Body of pancreas (tissue), 4 donors: ENCODE measurements at regions not wholly inside any gene's neighbourhood (a gene's known extent, or its start where the extent isn't known, plus 50 kb on each side); places are given as distances from the start of the nearest gene placed in this dataset.

ENCODE experiments used
- CTCF ChIP-seq, 7 experiments: fragments of 450-650 bp in 4 of 7; fragments of 200-600 bp in 3 of 7; sonication (generic) in 3 of 7; IDR thresholded peaks; one replicate each; pipeline ENCODE4 v1.5.1; 2016 to 2019; ENCODE audit warnings: antibody characterized with exemption in 7 of 7
- POLR2A ChIP-seq, 3 donors: fragments of 450-650 bp; IDR thresholded peaks; one replicate each; pipeline ENCODE4 v1.6.1; 2016; ENCODE audit warnings: antibody characterized with exemption in 3 of 3, mild to moderate bottlenecking in 2 of 3

- TF ChIP-seq CTCF (IDR thresholded peaks at IDR 0.05) (no peak), POLR2A (IDR thresholded peaks at IDR 0.05) (no peak)
Measured at GRCh38 chr11:70948855-70949531, 303.4 kb downstream of the SHANK2 start.
